ENCODE measurements at regions not wholly inside any gene's neighbourhood (a gene's known extent, or its start where the extent isn't known, plus 50 kb on each side); places are given as distances from the start of the nearest gene placed in this dataset.
"Not testable (repeated sequence)": the region's sequence is repeated elsewhere in the genome, so short reads cannot be mapped to it uniquely, and the experiment has no call there.

DNA sequence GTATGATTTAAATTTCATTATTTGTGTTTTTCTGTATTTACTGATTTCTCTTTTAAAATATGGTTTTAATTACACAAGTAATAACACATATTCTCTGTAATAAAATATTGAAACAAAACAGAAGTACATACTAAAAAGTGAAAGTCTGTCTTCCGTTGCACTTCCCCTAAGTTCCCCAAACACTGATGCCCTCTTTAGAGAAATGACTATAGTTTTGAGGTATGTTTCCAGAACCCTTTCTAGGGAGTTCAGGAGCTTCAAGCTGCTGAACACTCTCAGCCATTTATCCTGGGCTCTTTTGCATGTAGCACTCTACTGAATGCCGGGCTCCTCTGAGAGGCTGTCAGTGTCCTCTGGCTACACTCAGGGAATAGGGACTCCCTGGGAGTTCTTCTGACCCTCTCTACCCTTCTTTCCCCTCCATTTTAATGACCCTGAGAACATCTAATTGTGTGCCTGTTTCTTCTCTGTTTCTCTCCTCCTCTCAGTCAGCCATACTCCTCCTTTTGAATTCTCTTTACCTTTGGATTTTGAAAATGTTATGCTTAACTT, 60.4 kb upstream of the KCNAB1 start:
- Histone ChIP-seq H3K79me2 (ENCODE audit: insufficient read depth, low read length) (no peaks in the 10 kb centered on the region), H2AFZ (ENCODE audit: low read depth, low read length) (no peak overlapping the region), H3K9me3 (ENCODE audit: insufficient read depth, low read depth, low read length) (no peaks in the 10 kb centered on the region), H3K36me3 (ENCODE audit: insufficient read depth, low read length) (no peaks in the 10 kb centered on the region), H4K20me1 (ENCODE audit: insufficient read depth, low read length) (no peaks in the 10 kb centered on the region), H3K4me2 (ENCODE audit: low read length) (no peak overlapping the region), H3K4me3 (ENCODE audit: insufficient read depth, low read depth, low read length) (no peak overlapping the region), H3K27me3 (ENCODE audit: insufficient read depth, low read length) (peaks cover 2% of the 10 kb centered on the region), H3K27ac (ENCODE audit: low read depth, low read length) (no peak overlapping the region), H3K9ac (ENCODE audit: low read length) (no peak overlapping the region), H3K4me1 (ENCODE audit: insufficient read depth, low read length) (no peaks in the 10 kb centered on the region)
- DNase-seq (ENCODE audit: low read depth) (no peak), FAIRE-seq (no peak)
- Mint-ChIP-seq H3K4me1 (ENCODE audit: low read depth, unreplicated experiment) (peaks cover 2% of the 10 kb centered on the region), H3K36me3 (ENCODE audit: low read depth, unreplicated experiment) (no peaks in the 10 kb centered on the region), H3K27me3 (ENCODE audit: low read depth, unreplicated experiment) (no peaks in the 10 kb centered on the region), H3K27ac (ENCODE audit: unreplicated experiment) (no peak overlapping the region), H3K9me3 (ENCODE audit: unreplicated experiment) (no peaks in the 10 kb centered on the region), H3K4me3 (ENCODE audit: unreplicated experiment) (no peak overlapping the region)
- TF ChIP-seq, protein P1, sequence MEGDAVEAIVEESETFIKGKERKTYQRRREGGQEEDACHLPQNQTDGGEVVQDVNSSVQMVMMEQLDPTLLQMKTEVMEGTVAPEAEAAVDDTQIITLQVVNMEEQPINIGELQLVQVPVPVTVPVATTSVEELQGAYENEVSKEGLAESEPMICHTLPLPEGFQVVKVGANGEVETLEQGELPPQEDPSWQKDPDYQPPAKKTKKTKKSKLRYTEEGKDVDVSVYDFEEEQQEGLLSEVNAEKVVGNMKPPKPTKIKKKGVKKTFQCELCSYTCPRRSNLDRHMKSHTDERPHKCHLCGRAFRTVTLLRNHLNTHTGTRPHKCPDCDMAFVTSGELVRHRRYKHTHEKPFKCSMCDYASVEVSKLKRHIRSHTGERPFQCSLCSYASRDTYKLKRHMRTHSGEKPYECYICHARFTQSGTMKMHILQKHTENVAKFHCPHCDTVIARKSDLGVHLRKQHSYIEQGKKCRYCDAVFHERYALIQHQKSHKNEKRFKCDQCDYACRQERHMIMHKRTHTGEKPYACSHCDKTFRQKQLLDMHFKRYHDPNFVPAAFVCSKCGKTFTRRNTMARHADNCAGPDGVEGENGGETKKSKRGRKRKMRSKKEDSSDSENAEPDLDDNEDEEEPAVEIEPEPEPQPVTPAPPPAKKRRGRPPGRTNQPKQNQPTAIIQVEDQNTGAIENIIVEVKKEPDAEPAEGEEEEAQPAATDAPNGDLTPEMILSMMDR (IDR thresholded peaks at IDR 0.05; ENCODE audit: insufficient read depth, low read depth, low read length), result no peak
- TF ChIP-seq EZH2 (IDR thresholded peaks at IDR 0.05; ENCODE audit: insufficient read depth, low read length), result no peak

DNA sequence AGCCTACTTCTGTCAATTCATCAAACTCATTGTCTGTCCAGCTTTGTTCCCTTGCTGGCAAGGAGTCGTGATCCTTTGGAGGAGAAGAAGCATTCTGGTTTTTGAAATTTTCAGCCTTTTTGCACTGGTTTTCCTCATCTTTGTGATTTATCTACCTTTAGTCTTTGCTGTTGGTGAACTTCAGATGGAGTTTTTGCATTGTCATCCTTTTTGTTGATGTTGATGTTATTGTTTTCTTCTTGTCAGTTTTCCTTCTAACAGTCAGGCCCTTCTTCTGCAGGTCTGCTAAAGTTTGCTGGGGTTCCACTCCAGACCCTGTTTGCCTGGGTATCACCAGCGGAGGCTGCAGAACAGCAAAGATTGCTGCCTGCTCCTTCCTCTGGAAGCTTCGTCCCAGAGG, 52.2 kb upstream of the KCNAB1 start:
- not testable (repeated sequence) for H3K79me2 ChIP-seq (ENCODE audit: insufficient read depth, low read length); H3K27ac ChIP-seq (ENCODE audit: low read depth, low read length); H3K27me3 Mint-ChIP-seq (ENCODE audit: low read depth, unreplicated experiment); H3K36me3 ChIP-seq (ENCODE audit: insufficient read depth, low read length); H3K27ac Mint-ChIP-seq (ENCODE audit: unreplicated experiment); H3K9me3 Mint-ChIP-seq (ENCODE audit: unreplicated experiment); H2AFZ ChIP-seq (ENCODE audit: low read depth, low read length); H3K4me3 Mint-ChIP-seq (ENCODE audit: unreplicated experiment); H3K36me3 Mint-ChIP-seq (ENCODE audit: low read depth, unreplicated experiment); FAIRE-seq; DNase-seq (ENCODE audit: low read depth); H3K4me1 Mint-ChIP-seq (ENCODE audit: low read depth, unreplicated experiment); H3K4me1 ChIP-seq (ENCODE audit: insufficient read depth, low read length); H3K9me3 ChIP-seq (ENCODE audit: insufficient read depth, low read depth, low read length); H3K4me2 ChIP-seq (ENCODE audit: low read length); H4K20me1 ChIP-seq (ENCODE audit: insufficient read depth, low read length); H3K4me3 ChIP-seq (ENCODE audit: insufficient read depth, low read depth, low read length); H3K9ac ChIP-seq (ENCODE audit: low read length); H3K27me3 ChIP-seq (ENCODE audit: insufficient read depth, low read length)

DNA sequence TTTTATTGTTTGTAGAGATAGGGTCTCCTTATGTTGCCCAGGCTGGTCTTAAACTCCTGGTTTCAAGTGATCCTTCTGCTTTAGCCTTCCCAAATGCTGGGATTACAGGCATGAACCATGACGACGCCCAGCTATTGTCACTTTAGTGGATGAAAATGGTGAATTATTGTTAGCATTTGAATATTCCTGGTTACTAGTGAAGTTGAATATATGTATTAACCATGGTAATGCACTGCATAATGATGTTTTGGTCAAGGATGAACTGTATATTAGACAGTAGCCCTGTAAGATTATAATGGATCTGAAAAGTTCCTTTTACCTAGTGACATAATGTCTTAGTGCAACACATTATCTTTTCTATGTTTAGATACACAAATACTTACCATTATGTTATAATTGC, 50.4 kb upstream of the KCNAB1 start:
- no peak overlapping the region for H3K27ac Mint-ChIP-seq (ENCODE audit: unreplicated experiment)
- H3K4me3 Mint-ChIP-seq (ENCODE audit: unreplicated experiment), result no peak overlapping the region
- peaks cover 5% of the 10 kb centered on the region for H3K9me3 Mint-ChIP-seq (ENCODE audit: unreplicated experiment)
- no peaks in the 10 kb centered on the region for H3K4me1 Mint-ChIP-seq (ENCODE audit: low read depth, unreplicated experiment)
- no peaks in the 10 kb centered on the region for H3K27me3 ChIP-seq (ENCODE audit: insufficient read depth, low read length)
- no peak overlapping the region for H2AFZ ChIP-seq (ENCODE audit: low read depth, low read length)
- no peaks in the 10 kb centered on the region for H3K9me3 ChIP-seq (ENCODE audit: insufficient read depth, low read depth, low read length)
- no peaks in the 10 kb centered on the region for H3K4me1 ChIP-seq (ENCODE audit: insufficient read depth, low read length)
- peaks cover 4% of the 10 kb centered on the region for H3K27me3 Mint-ChIP-seq (ENCODE audit: low read depth, unreplicated experiment)
- TF ChIP-seq, protein P1 (IDR thresholded peaks at IDR 0.05; ENCODE audit: insufficient read depth, low read depth, low read length), result no peak
- TF ChIP-seq EZH2 (IDR thresholded peaks at IDR 0.05; ENCODE audit: insufficient read depth, low read length), result no peak
- no peak overlapping the region for H3K27ac ChIP-seq (ENCODE audit: low read depth, low read length)
- FAIRE-seq (no peak), DNase-seq (ENCODE audit: low read depth) (no peak)
- no peaks in the 10 kb centered on the region for H3K36me3 Mint-ChIP-seq (ENCODE audit: low read depth, unreplicated experiment)
- H3K79me2 ChIP-seq (ENCODE audit: insufficient read depth, low read length), result no peaks in the 10 kb centered on the region
- no peak overlapping the region for H3K4me2 ChIP-seq (ENCODE audit: low read length)
- H3K9ac ChIP-seq (ENCODE audit: low read length), result no peak overlapping the region
- no peak overlapping the region for H3K4me3 ChIP-seq (ENCODE audit: insufficient read depth, low read depth, low read length)
- no peaks in the 10 kb centered on the region for H3K36me3 ChIP-seq (ENCODE audit: insufficient read depth, low read length)
- H4K20me1 ChIP-seq (ENCODE audit: insufficient read depth, low read length), result no peaks in the 10 kb centered on the region

Measured in astrocyte (in vitro differentiated cells and primary cell).